DMS53 treated with DMSO at 0.1 percent for 48 hours (cell line): ENCODE measurements at regions not wholly inside any gene's neighbourhood (a gene's known extent, or its start where the extent isn't known, plus 50 kb on each side); places are given as distances from the start of the nearest gene placed in this dataset.

Experiments
- DNase-seq: peaks from one replicate; lab custom pipeline; 2025; ENCODE audit not compliant: unreplicated experiment; lab: John Stamatoyannopoulos, UW

- no peak for DNase-seq
Observed at GRCh38 chr1:102083192-102083591, 86.5 kb upstream of the OLFM3 start.

- DNase-seq: no peak
Observed at GRCh38 chr1:102074874-102075273, 78.1 kb upstream of the OLFM3 start.

DNA sequence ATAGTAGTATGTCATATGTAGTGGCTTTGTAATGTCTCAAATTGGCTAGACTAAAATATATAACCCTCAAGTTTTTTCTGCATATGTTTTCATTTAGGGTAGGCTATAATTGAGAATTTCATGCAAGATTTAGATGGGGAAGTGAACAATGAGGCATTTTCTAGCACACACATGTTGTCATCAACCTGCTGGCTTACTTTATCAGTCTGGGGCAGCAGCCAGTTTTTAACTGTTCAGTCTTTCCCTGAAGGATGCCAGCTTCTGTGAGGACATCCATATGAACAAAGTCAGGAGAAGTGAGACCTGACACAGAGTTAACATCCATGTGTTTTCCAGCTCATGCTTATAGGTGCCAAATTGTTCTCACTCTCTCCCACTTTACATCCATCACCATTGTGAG is 74.7 kb upstream of the OLFM3 start:
- no peak for DNase-seq

GRCh38 chr1:102050556-102050955 is 53.8 kb upstream of the OLFM3 start:
- no peak for DNase-seq

GRCh38 chr1:102047724-102048123 is 51.0 kb upstream of the OLFM3 start:
- DNase-seq: peak; percentile 43
